K562 (cell line): ENCODE measurements at regions not wholly inside any gene's neighbourhood (a gene's known extent, or its start where the extent isn't known, plus 50 kb on each side); places are given as distances from the start of the nearest gene placed in this dataset.
"Not testable (repeated sequence)": the region's sequence is repeated elsewhere in the genome, so short reads cannot be mapped to it uniquely, and the experiment has no call there.

Experiments
- ATAC-seq: fragments of 200-7000 bp; cut with Tn5 transposase; 3 replicates; pipeline ENCODE4 v1.9.1; 2020; ENCODE audit warnings: moderate library complexity
- BruUV-seq: library from RNA; stranded (reverse); fragments of 400-500 nt; replicated peaks from 2 replicates; lab custom pipeline; 2021; lab: Mats Ljungman, UMichigan
- CTCF ChIA-PET: fragments of 300-600 bp; formaldehyde crosslinking; extraction: SDS; loops from one replicate; lab custom pipeline; 2021; ENCODE audit warnings: low intra/inter-chr PET ratio; lab: Yijun Ruan, JAX
- POLR2A ChIA-PET: fragments of 300-600, 350-650 bp; sonication (Branson Sonifier 250); formaldehyde crosslinking; extraction: SDS; loops from one replicate; lab custom pipeline; 2021; ENCODE audit warnings: antibody characterized with exemption, inconsistent platforms; lab: Yijun Ruan, JAX
- DNase-seq, 4 experiments: peaks; one replicate each; pipeline versions ENCODE4 v3.0.0 to v3.0.0-alpha.2; 2011 to 2018; ENCODE audit warnings: low spot score in 3 of 4, mixed read lengths in 3 of 4; ENCODE audit errors: extremely low read depth in 1 of 4
- FAIRE-seq: peaks from 2 replicates; lab custom pipeline; 2011; peaks lifted over from hg19 to GRCh38; lab: Jason Lieb, UNC
- H2AFZ ChIP-seq: 2 replicates; pipeline ENCODE4 v1.6.0; 2011; ENCODE audit warnings: low read depth, low read length, control low read depth, inconsistent platforms
- H3K27ac ChIP-seq: fragments of 200-600 bp; 3 replicates; pipeline ENCODE4 v1.8.0; 2011; ENCODE audit warnings: low read depth, mild to moderate bottlenecking, control low read depth, inconsistent platforms, low read length, moderate library complexity, mixed read lengths; ENCODE audit errors: extremely low read depth
- H3K27me3 ChIP-seq, 2 experiments: fragments of 300-600 bp in 1 of 2; 2 replicates in 1 of 2; 3 replicates in 1 of 2; pipeline versions ENCODE4 v1.6.0 to v1.8.0; 2011; ENCODE audit warnings: inconsistent platforms in 2 of 2, low read length in 2 of 2, mild to moderate bottlenecking in 1 of 2, mixed read lengths in 1 of 2, moderate library complexity in 1 of 2; ENCODE audit not compliant: control insufficient read depth in 2 of 2, insufficient read depth in 2 of 2
- H3K36me3 ChIP-seq: fragments of 300-600 bp; 3 replicates; pipeline ENCODE4 v1.8.0; 2011; ENCODE audit warnings: mild to moderate bottlenecking, low read length, inconsistent platforms; ENCODE audit not compliant: control insufficient read depth, insufficient read depth
- H3K4me1 ChIP-seq, 2 experiments: fragments of 200-600 bp in 1 of 2; replicated peaks in 1 of 2; 2 replicates in 1 of 2; 3 replicates in 1 of 2; pipeline versions ENCODE4 v1.5.1 to v1.8.0; 2011; ENCODE audit warnings: inconsistent platforms in 2 of 2, low read length in 2 of 2, mild to moderate bottlenecking in 1 of 2, mixed read lengths in 1 of 2, moderate library complexity in 1 of 2; ENCODE audit not compliant: control insufficient read depth in 2 of 2, insufficient read depth in 2 of 2
- H3K4me2 ChIP-seq: 2 replicates; pipeline ENCODE4 v1.6.1; 2011; ENCODE audit warnings: low read length, control low read depth, inconsistent platforms, mixed read lengths; ENCODE audit not compliant: insufficient read depth
- H3K4me3 ChIP-seq: fragments of 200-600 bp; sonication (generic), shearing (Covaris generic); 2 replicates; pipeline ENCODE4 v1.5.1; 2016; ENCODE audit warnings: control low read depth, inconsistent platforms
- H3K79me2 ChIP-seq: fragments of 200-600 bp; 3 replicates; pipeline ENCODE4 v1.8.0; 2011; ENCODE audit warnings: low read length, inconsistent platforms; ENCODE audit not compliant: control insufficient read depth, insufficient read depth
- H3K9ac ChIP-seq, 2 experiments: 2 replicates each; pipeline versions ENCODE4 v1.6.0 to v1.6.1; 2011; ENCODE audit warnings: low read depth in 2 of 2, low read length in 2 of 2, control low read depth in 1 of 2, inconsistent platforms in 1 of 2, mild to moderate bottlenecking in 1 of 2, mixed read lengths in 1 of 2; ENCODE audit not compliant: insufficient read depth in 1 of 2
- H3K9me1 ChIP-seq: one replicate; pipeline ENCODE4 v1.6.0; 2011; ENCODE audit warnings: inconsistent platforms, mild to moderate bottlenecking, low read length, moderate library complexity; ENCODE audit not compliant: control insufficient read depth, insufficient read depth
- H3K9me3 ChIP-seq: replicated peaks from 2 replicates; pipeline ENCODE4 v1.5.1; 2011; ENCODE audit warnings: low read depth, low read length, inconsistent platforms; ENCODE audit not compliant: control insufficient read depth, insufficient read depth
- H4K20me1 ChIP-seq: replicated peaks from 2 replicates; pipeline ENCODE4 v1.6.1; 2011; ENCODE audit warnings: low read length, inconsistent platforms, mixed read lengths; ENCODE audit not compliant: control insufficient read depth, insufficient read depth
- BMI1 ChIP-seq: fragments of 150-350 bp; IDR thresholded peaks from 2 replicates; pipeline ENCODE4 v1.6.1; 2014; ENCODE audit warnings: low read length
- ETV5 ChIP-seq: sonication (generic); formaldehyde crosslinking; IDR thresholded peaks from 2 replicates; pipeline ENCODE4 v1.4.0; 2020; ENCODE audit warnings: low read depth, mild to moderate bottlenecking, missing genetic modification reagents
- WGBS: fragments of 100-300 bp; shearing (Covaris generic); methylation state at CpG from one replicate; pipeline ENCODE4 v1.1.6; 2016; ENCODE audit warnings: low coverage, mixed read lengths; ENCODE audit not compliant: insufficient coverage; ENCODE audit errors: missing lambda C conversion rate; 5-methylcytosine and 5-hydroxymethylcytosine counted together
- in situ Hi-C: fragments of 300-500 bp; cut with MboI; formaldehyde crosslinking; loops from 4 replicates; pipeline ENCODE4 v1.15.0; 2018; ENCODE audit warnings: inconsistent platforms, mixed read lengths
- intact Hi-C: fragments of 100-400 bp; cut with micrococcal nuclease; formaldehyde crosslinking; loops from 2 replicates; pipeline ENCODE4 v1.14.2; 2022

GRCh38 chr4:114444211-114444610, 154.4 kb upstream of the UGT8 start:
- no TSS peak for BruUV-seq
- no peak overlapping the region for H3K9ac ChIP-seq
- ChIA-PET CTCF (no interaction called here), POLR2A (no interaction called here)
- no peaks in the 10 kb centered on the region for H3K9me3 ChIP-seq
- no peak for DNase-seq
- H3K79me2 ChIP-seq, result no peaks in the 10 kb centered on the region
- no peaks in the 10 kb centered on the region for H3K4me1 ChIP-seq
- in situ Hi-C loops, result no loop called here
- H2AFZ ChIP-seq, result no peak overlapping the region
- FAIRE-seq, result no peak
- no peaks in the 10 kb centered on the region for H4K20me1 ChIP-seq
- H3K9me1 ChIP-seq, result no peaks in the 10 kb centered on the region
- no peaks in the 10 kb centered on the region for H3K27me3 ChIP-seq
- WGBS, result 0% methylated on average over 1 of the region's 1 CpG
- no peak overlapping the region for H3K4me2 ChIP-seq
- ATAC-seq, result no peak
- H3K36me3 ChIP-seq, result no peaks in the 10 kb centered on the region
- intact Hi-C loops, result no loop called here
- TF ChIP-seq ETV5 (CRISPR knock-in tag) (no peak), BMI1 (no peak)
- no peak overlapping the region for H3K27ac ChIP-seq
- H3K4me3 ChIP-seq, result no peak overlapping the region

- H3K27me3 ChIP-seq, BruUV-seq, H2AFZ ChIP-seq, H3K9ac ChIP-seq, H3K79me2 ChIP-seq, H3K9me1 ChIP-seq, H4K20me1 ChIP-seq, H3K4me3 ChIP-seq, ATAC-seq, DNase-seq, CTCF ChIA-PET, intact Hi-C loops, H3K36me3 ChIP-seq, H3K27ac ChIP-seq, H3K4me2 ChIP-seq, H3K4me1 ChIP-seq, FAIRE-seq, in situ Hi-C loops, POLR2A ChIA-PET, H3K9me3 ChIP-seq: not testable (repeated sequence)
These were observed 150.6 kb upstream of the UGT8 start for GRCh38 chr4:114447963-114448516.
